Parathyroid adenoma (tissue), 2 donors: ENCODE measurements at regions not wholly inside any gene's neighbourhood (a gene's known extent, or its start where the extent isn't known, plus 50 kb on each side); places are given as distances from the start of the nearest gene placed in this dataset.

Experiments used
- H2AFZ ChIP-seq: fragments of 300-600 bp; sonication (generic); one replicate; pipeline ENCODE4 v1.7.0; 2017; ENCODE audit warnings: antibody characterized with exemption, mild to moderate bottlenecking
- H3K27ac ChIP-seq: fragments of 300-600 bp; sonication (generic); one replicate; pipeline ENCODE4 v1.7.0; 2017
- H3K27me3 ChIP-seq: fragments of 300-600 bp; sonication (generic); one replicate; pipeline ENCODE4 v1.7.0; 2017; ENCODE audit warnings: low read length; ENCODE audit not compliant: control insufficient read depth, insufficient read depth
- H3K36me3 ChIP-seq: fragments of 300-600 bp; sonication (generic); one replicate; pipeline ENCODE4 v1.7.0; 2017; ENCODE audit warnings: low read length; ENCODE audit not compliant: control insufficient read depth, insufficient read depth
- H3K4me1 ChIP-seq: fragments of 300-600 bp; sonication (generic); one replicate; pipeline ENCODE4 v1.7.0; 2017; ENCODE audit warnings: control low read depth
- H3K4me2 ChIP-seq: fragments of 300-600 bp; sonication (generic); one replicate; pipeline ENCODE4 v1.7.0; 2017; ENCODE audit warnings: low read length
- H3K4me3 ChIP-seq: fragments of 300-600 bp; sonication (generic); one replicate; pipeline ENCODE4 v1.7.0; 2017; ENCODE audit warnings: low read depth, low read length
- H3K79me2 ChIP-seq: fragments of 300-600 bp; sonication (generic); one replicate; pipeline ENCODE4 v1.7.0; 2017; ENCODE audit warnings: control low read depth
- H3K9ac ChIP-seq: fragments of 300-600 bp; sonication (generic); one replicate; pipeline ENCODE4 v1.7.0; 2017; ENCODE audit warnings: mild to moderate bottlenecking
- H3K9me3 ChIP-seq: fragments of 300-600 bp; sonication (generic); one replicate; pipeline ENCODE4 v1.7.0; 2017; ENCODE audit warnings: low read length; ENCODE audit not compliant: control insufficient read depth
- TF ChIP-seq, protein P1 (sequence below): fragments of 300-600 bp; sonication (generic); IDR thresholded peaks from one replicate; pipeline ENCODE4 v1.7.0; 2017; ENCODE audit warnings: antibody characterized with exemption, mild to moderate bottlenecking
- donor health status: primary hyperparathyroidism.

DNA sequence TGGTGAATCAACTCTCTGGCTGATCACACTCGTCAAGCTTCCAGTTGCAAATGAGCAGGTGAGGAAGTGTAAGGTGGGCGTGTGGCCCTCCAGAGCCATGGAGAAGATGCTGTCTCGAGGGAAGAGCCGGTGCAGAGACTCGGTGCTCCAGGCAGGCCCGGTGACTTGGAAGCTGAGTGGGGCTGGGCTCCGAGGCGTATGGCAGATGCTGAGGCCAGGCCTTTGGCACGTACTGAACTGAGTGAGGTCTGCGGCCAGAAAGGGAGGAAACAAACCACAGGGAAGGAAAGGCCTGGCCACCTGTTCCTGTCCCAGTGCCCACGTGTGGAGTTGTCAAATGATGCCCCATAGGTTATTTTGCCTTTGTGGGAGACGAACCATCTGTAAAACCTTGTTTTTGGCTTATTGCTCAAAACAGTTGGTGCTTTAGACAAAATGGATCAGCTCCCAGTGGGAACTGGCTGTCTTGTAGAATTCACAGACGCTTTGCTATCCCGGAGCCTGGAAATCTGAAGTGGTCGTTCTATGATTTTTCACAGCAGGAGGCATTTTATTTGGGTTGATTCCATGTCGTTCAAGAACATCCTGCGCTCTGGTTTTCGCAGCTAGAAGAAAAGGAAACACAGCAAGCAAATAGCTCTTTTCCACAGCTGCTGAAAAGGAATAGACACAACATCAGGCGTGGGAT lies 117.5 kb upstream of the TMEM18 start:
- no peaks in the 10 kb centered on the region for H3K79me2 ChIP-seq
- no peaks in the 10 kb centered on the region for H3K36me3 ChIP-seq
- no peaks in the 10 kb centered on the region for H3K4me1 ChIP-seq
- no peaks in the 10 kb centered on the region for H3K27me3 ChIP-seq
- H3K4me2 ChIP-seq: no peak overlapping the region
- TF ChIP-seq, protein P1, sequence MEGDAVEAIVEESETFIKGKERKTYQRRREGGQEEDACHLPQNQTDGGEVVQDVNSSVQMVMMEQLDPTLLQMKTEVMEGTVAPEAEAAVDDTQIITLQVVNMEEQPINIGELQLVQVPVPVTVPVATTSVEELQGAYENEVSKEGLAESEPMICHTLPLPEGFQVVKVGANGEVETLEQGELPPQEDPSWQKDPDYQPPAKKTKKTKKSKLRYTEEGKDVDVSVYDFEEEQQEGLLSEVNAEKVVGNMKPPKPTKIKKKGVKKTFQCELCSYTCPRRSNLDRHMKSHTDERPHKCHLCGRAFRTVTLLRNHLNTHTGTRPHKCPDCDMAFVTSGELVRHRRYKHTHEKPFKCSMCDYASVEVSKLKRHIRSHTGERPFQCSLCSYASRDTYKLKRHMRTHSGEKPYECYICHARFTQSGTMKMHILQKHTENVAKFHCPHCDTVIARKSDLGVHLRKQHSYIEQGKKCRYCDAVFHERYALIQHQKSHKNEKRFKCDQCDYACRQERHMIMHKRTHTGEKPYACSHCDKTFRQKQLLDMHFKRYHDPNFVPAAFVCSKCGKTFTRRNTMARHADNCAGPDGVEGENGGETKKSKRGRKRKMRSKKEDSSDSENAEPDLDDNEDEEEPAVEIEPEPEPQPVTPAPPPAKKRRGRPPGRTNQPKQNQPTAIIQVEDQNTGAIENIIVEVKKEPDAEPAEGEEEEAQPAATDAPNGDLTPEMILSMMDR: no peak
- H3K9ac ChIP-seq: no peak overlapping the region
- no peak overlapping the region for H3K27ac ChIP-seq
- H2AFZ ChIP-seq: no peak overlapping the region
- H3K9me3 ChIP-seq: no peaks in the 10 kb centered on the region
- H3K4me3 ChIP-seq: no peak overlapping the region

DNA sequence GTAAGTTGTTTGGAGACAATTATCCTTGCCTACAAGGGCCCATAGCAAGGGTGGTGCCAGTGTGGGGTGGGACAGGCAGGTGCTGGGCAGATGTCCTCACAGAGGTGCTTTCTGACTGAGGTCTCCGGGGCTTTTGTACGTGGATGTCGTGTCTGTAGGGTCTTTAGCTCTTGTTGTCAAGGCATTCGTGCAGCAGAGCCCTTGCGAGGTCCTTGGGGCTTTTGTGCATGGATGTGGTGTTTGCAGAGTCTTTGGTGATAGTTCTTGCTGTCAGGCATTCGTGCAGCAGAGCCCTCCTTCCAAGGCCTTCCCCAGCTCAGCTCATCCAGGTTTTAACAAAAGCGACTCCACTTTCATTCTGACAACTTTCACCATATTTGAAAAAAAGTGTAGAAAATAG lies 116.0 kb upstream of the TMEM18 start:
- TF ChIP-seq, protein P1: no peak
- no peak overlapping the region for H3K9ac ChIP-seq
- no peaks in the 10 kb centered on the region for H3K9me3 ChIP-seq
- no peaks in the 10 kb centered on the region for H3K4me1 ChIP-seq
- H3K4me2 ChIP-seq: no peak overlapping the region
- no peaks in the 10 kb centered on the region for H3K79me2 ChIP-seq
- no peak overlapping the region for H3K4me3 ChIP-seq
- H3K36me3 ChIP-seq: no peaks in the 10 kb centered on the region
- H3K27me3 ChIP-seq: no peaks in the 10 kb centered on the region
- no peak overlapping the region for H3K27ac ChIP-seq
- no peak overlapping the region for H2AFZ ChIP-seq

DNA sequence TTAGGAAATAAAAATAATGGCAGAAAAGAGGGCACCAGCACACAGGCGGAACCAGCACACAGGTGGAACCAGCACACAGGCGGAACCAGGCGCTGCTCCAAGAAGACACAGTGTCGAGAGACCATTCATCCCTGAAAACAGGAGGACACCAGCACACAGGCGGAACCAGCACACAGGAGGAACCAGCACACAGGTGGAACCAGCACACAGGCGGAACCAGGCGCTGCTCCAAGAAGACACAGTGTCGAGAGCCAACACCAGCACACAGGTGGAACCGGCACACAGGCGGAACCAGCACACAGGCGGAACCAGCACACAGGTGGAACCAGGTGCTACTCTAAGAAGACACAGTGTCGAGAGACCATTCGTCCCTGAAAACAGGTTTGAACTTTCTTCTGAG lies 115.5 kb upstream of the TMEM18 start:
- H2AFZ ChIP-seq: no peak overlapping the region
- no peaks in the 10 kb centered on the region for H3K4me1 ChIP-seq
- no peak overlapping the region for H3K4me2 ChIP-seq
- no peak overlapping the region for H3K27ac ChIP-seq
- no peaks in the 10 kb centered on the region for H3K36me3 ChIP-seq
- no peaks in the 10 kb centered on the region for H3K27me3 ChIP-seq
- TF ChIP-seq, protein P1: no peak
- H3K79me2 ChIP-seq: no peaks in the 10 kb centered on the region
- H3K4me3 ChIP-seq: no peak overlapping the region
- no peaks in the 10 kb centered on the region for H3K9me3 ChIP-seq
- H3K9ac ChIP-seq: no peak overlapping the region

DNA sequence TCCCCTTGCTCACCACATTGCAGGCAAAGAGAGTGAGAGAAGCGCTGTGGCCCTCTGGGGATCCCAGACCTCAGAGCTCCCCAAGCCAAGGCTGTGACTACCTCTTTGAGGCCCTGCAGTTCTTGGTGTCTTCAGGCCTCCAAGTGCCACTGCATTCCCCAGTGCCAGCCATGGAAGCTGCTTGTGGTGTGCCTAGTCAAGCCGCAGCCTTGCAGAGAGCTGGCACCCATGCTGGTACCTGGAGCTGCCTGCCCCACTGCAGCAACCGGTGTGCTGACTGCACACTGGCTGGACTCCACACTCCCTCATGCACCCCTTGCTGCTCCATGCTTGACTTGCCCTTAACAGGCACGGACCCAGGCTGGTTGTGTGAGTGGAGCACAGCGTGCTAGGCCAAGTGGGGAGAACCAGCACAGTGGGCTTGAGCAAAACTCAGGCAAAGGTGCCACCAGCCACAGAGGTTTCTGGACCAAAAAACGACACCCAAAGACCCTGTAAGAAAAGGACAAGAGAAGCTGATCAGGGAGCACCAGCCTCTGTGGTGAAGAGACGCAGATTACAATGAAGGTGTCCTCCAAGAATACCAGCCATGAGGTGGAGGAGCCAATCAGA lies 113.5 kb upstream of the TMEM18 start:
- TF ChIP-seq, protein P1: no peak
- H3K36me3 ChIP-seq: no peaks in the 10 kb centered on the region
- no peak overlapping the region for H2AFZ ChIP-seq
- no peak overlapping the region for H3K27ac ChIP-seq
- no peak overlapping the region for H3K4me3 ChIP-seq
- H3K79me2 ChIP-seq: no peaks in the 10 kb centered on the region
- H3K27me3 ChIP-seq: no peaks in the 10 kb centered on the region
- H3K9ac ChIP-seq: no peak overlapping the region
- H3K4me1 ChIP-seq: no peaks in the 10 kb centered on the region
- H3K9me3 ChIP-seq: no peaks in the 10 kb centered on the region
- H3K4me2 ChIP-seq: no peak overlapping the region

DNA sequence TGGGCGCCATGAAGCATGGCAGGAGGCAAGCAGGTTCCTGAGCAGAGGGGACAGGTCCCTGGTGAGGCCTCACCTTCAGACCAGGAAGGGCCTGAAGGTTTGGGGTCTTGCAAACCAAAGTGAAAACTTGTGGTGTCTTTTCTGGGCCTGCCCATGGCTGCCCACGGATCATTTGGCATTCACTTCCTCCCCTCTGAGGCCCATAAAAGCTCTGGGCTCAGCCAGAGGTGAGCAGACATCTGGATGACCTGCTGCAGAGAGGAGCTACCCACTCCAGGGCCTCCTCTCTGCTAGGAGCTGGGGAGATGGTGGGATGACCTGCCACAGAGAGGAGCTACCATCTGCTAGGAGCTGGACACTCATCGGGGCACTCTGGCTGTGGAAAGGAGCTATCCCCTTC lies 112.9 kb upstream of the TMEM18 start:
- no peak overlapping the region for H3K4me3 ChIP-seq
- no peaks in the 10 kb centered on the region for H3K9me3 ChIP-seq
- H3K27ac ChIP-seq: no peak overlapping the region
- no peaks in the 10 kb centered on the region for H3K4me1 ChIP-seq
- H3K79me2 ChIP-seq: no peaks in the 10 kb centered on the region
- TF ChIP-seq, protein P1: no peak
- H2AFZ ChIP-seq: no peak overlapping the region
- no peak overlapping the region for H3K4me2 ChIP-seq
- H3K27me3 ChIP-seq: no peaks in the 10 kb centered on the region
- no peaks in the 10 kb centered on the region for H3K36me3 ChIP-seq
- H3K9ac ChIP-seq: no peak overlapping the region
